A549 (cell line): ENCODE measurements at regions not wholly inside any gene's neighbourhood (a gene's known extent, or its start where the extent isn't known, plus 50 kb on each side); places are given as distances from the start of the nearest gene placed in this dataset.

ENCODE experiments used
- BHLHE40 ChIP-seq: IDR thresholded peaks from 2 replicates; pipeline ENCODE4 v1.6.1; 2012; ENCODE audit warnings: low read depth, low read length, inconsistent platforms
- CTCF ChIP-seq: fragments of >200 bp; sonication (Bioruptor Twin); formaldehyde crosslinking; IDR thresholded peaks from 3 replicates; pipeline ENCODE4 v1.5.1; 2016
- E2F6 ChIP-seq: IDR thresholded peaks from 2 replicates; pipeline ENCODE4 v1.6.1; 2012; ENCODE audit warnings: low read depth, borderline replicate concordance
- EHMT2 ChIP-seq: fragments of 200-600 bp; sonication (generic); IDR thresholded peaks from 2 replicates; pipeline ENCODE4 v1.6.1; 2016; ENCODE audit warnings: antibody characterized with exemption, low read depth, mild to moderate bottlenecking, moderate library complexity
- ELK1 ChIP-seq: fragments of 150-350 bp; IDR thresholded peaks from 2 replicates; pipeline ENCODE4 v1.6.1; 2014; ENCODE audit warnings: low read depth, mild to moderate bottlenecking, low read length
- FOSL2 ChIP-seq, 2 experiments: fragments of 450-650 bp in 1 of 2; fragments of >200 bp in 1 of 2; sonication (Bioruptor Twin) in 1 of 2; formaldehyde crosslinking; IDR thresholded peaks; 2 replicates each; pipeline versions ENCODE4 v1.5.0 to v1.6.1; 2016 to 2020; ENCODE audit warnings: mild to moderate bottlenecking in 1 of 2, moderate library complexity in 1 of 2
- MAX ChIP-seq: IDR thresholded peaks from 2 replicates; pipeline ENCODE4 v1.6.1; 2012
- NR3C1 ChIP-seq: fragments of >200 bp; sonication (Bioruptor Twin); formaldehyde crosslinking; IDR thresholded peaks from 3 replicates; pipeline ENCODE4 v1.6.1; 2017
- POLR2A ChIP-seq: IDR thresholded peaks from 2 replicates; pipeline ENCODE4 v1.6.1; 2012; ENCODE audit warnings: mild to moderate bottlenecking, low read length
- REST ChIP-seq: fragments of 200-600 bp; sonication (generic); IDR thresholded peaks from 2 replicates; pipeline ENCODE4 v1.6.1; 2016; ENCODE audit warnings: antibody characterized with exemption, mild to moderate bottlenecking, moderate library complexity
- USF2 ChIP-seq: fragments of 450-650 bp; IDR thresholded peaks from 2 replicates; pipeline ENCODE4 v1.6.1; 2014; ENCODE audit warnings: antibody characterized with exemption

GRCh38 chr11:41716862-41717261 is 257.4 kb upstream of the LRRC4C start:
- TF ChIP-seq CTCF: no peak
- no peak for TF ChIP-seq USF2
- no peak for TF ChIP-seq POLR2A
- TF ChIP-seq ELK1: no peak
- TF ChIP-seq FOSL2 (IDR thresholded peaks at IDR 0.05): no peak
- no peak for TF ChIP-seq FOSL2 (CRISPR knock-in tag; IDR thresholded peaks at IDR 0.05)
- no peak for TF ChIP-seq BHLHE40
- TF ChIP-seq E2F6: no peak
- no peak for TF ChIP-seq REST
- TF ChIP-seq MAX: no peak
- TF ChIP-seq NR3C1: no peak
- TF ChIP-seq EHMT2: no peak
